Lower leg skin (tissue), 3 donors: ENCODE measurements at regions not wholly inside any gene's neighbourhood (a gene's known extent, or its start where the extent isn't known, plus 50 kb on each side); places are given as distances from the start of the nearest gene placed in this dataset.
"Not testable (repeated sequence)": the region's sequence is repeated elsewhere in the genome, so short reads cannot be mapped to it uniquely, and the experiment has no call there.

ENCODE experiments used
- POLR2A ChIP-seq, 2 donors: fragments of 450-650 bp; IDR thresholded peaks; one replicate each; pipeline ENCODE4 v1.6.1; 2016 to 2017; ENCODE audit warnings: antibody characterized with exemption in 2 of 2, mild to moderate bottlenecking in 1 of 2, moderate library complexity in 1 of 2
- TF ChIP-seq, protein P1 (sequence below), 3 donors: fragments of 450-650 bp; IDR thresholded peaks; one replicate each; pipeline ENCODE4 v1.5.1; 2016; ENCODE audit warnings: antibody characterized with exemption in 3 of 3, mild to moderate bottlenecking in 3 of 3, moderate library complexity in 2 of 3

DNA sequence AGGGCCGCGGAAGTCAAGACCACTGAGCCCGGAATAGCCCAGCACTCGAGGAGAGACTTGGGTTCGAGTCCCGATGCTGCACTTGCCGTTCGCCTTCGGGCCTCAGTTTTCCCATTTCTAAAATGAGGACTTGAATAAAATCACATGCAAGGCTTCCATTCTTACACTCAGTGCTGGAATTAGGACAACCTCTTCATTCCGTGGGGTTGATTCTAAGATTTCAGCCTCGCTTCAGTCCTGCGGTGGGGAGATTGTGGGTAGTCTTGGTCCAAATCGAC lies 116.9 kb upstream of the SMURF2 start:
- TF ChIP-seq, protein P1, sequence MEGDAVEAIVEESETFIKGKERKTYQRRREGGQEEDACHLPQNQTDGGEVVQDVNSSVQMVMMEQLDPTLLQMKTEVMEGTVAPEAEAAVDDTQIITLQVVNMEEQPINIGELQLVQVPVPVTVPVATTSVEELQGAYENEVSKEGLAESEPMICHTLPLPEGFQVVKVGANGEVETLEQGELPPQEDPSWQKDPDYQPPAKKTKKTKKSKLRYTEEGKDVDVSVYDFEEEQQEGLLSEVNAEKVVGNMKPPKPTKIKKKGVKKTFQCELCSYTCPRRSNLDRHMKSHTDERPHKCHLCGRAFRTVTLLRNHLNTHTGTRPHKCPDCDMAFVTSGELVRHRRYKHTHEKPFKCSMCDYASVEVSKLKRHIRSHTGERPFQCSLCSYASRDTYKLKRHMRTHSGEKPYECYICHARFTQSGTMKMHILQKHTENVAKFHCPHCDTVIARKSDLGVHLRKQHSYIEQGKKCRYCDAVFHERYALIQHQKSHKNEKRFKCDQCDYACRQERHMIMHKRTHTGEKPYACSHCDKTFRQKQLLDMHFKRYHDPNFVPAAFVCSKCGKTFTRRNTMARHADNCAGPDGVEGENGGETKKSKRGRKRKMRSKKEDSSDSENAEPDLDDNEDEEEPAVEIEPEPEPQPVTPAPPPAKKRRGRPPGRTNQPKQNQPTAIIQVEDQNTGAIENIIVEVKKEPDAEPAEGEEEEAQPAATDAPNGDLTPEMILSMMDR (IDR thresholded peaks at IDR 0.05), result not testable (repeated sequence)
- TF ChIP-seq POLR2A (IDR thresholded peaks at IDR 0.05), result not testable (repeated sequence)
